Activated naive CD8-positive, alpha-beta T cell treated with anti-CD3 and anti-CD28 coated beads, Interleukin-2, amount 50 U/mL, for 24 hours (primary cell): ENCODE measurements at regions not wholly inside any gene's neighbourhood (a gene's known extent, or its start where the extent isn't known, plus 50 kb on each side); places are given as distances from the start of the nearest gene placed in this dataset.
"Not testable (repeated sequence)": the region's sequence is repeated elsewhere in the genome, so short reads cannot be mapped to it uniquely, and the experiment has no call there.

ENCODE experiments used
- ATAC-seq: fragments of 150-1000 bp; cut with Tn5 transposase; one replicate; pipeline ENCODE4 v1.10.0; 2021
- DNase-seq: peaks from one replicate; pipeline ENCODE4 v3.0.0; 2021
- H3K27ac Mint-ChIP-seq: one replicate; pipeline ENCODE4 v1.8.0; 2021; ENCODE audit warnings: mild to moderate bottlenecking, mixed read lengths
- H3K27me3 Mint-ChIP-seq: one replicate; pipeline ENCODE4 v1.8.0; 2021; ENCODE audit warnings: mixed read lengths
- H3K36me3 Mint-ChIP-seq: one replicate; pipeline ENCODE4 v1.8.0; 2021; ENCODE audit warnings: low read depth, mixed read lengths
- H3K4me1 Mint-ChIP-seq: one replicate; pipeline ENCODE4 v1.8.0; 2021; ENCODE audit warnings: mixed read lengths
- H3K4me3 Mint-ChIP-seq: one replicate; pipeline ENCODE4 v1.8.0; 2021; ENCODE audit warnings: mild to moderate bottlenecking, moderate library complexity, mixed read lengths
- H3K9me3 Mint-ChIP-seq: one replicate; pipeline ENCODE4 v1.8.0; 2021; ENCODE audit warnings: mixed read lengths

DNA sequence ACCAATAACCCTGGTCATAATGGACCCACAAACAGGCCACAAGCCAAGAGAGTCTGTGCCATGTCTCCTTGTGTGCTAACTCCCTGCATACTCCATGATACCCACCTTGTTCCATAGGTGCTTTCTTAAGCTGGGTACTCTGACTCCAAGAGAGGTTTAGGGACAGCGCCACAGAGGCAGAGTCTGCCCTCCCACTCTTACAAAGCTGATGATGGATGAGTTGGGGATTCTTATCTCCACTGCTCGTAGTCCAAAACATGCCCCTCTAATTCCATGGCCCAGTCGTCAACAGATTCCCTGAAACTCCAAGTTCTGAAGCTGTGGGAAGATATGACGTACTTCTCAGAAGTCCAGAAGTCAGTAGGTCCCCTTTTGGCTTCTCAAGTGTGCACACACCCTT is 184.4 kb upstream of the CCL2 start:
- Mint-ChIP-seq H3K27ac (no peak overlapping the region), H3K36me3 (no peaks in the 10 kb centered on the region), H3K4me3 (no peak overlapping the region), H3K9me3 (no peaks in the 10 kb centered on the region), H3K27me3 (peaks cover 2% of the 10 kb centered on the region), H3K4me1 (no peaks in the 10 kb centered on the region)
- ATAC-seq = no peak
- no peak for DNase-seq

DNA sequence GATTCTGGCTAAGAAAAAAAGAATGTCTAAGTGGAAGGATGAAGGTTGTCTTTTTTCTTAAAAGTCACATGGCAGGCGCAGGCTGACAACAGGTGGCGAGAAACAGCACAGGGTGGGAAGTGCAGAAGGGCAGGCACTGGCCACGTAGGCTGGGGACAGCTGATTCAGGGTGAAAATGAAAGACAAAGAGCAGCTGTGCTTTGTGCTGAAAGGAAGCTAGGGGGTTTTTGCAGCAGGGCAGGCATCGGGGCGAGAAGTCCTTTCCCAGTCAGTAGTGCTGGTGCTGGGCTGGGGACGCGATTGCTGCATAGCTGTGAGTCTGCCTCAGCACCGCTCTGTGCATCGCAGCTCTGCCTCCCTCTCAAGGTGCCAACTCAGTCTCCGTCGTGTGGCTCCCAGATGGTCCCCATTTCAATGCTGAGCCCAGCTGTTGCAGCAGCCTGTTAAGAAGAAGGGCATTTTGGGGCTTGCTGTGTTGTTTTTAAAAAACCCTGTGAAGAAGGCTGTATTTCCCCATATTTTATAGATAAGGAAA is 183.1 kb upstream of the CCL2 start:
- ATAC-seq (no peak), DNase-seq (no peak)
- no peaks in the 10 kb centered on the region for H3K4me1 Mint-ChIP-seq
- no peaks in the 10 kb centered on the region for H3K36me3 Mint-ChIP-seq
- peaks cover 4% of the 10 kb centered on the region for H3K27me3 Mint-ChIP-seq
- H3K4me3 Mint-ChIP-seq = no peak overlapping the region
- no peaks in the 10 kb centered on the region for H3K9me3 Mint-ChIP-seq
- no peak overlapping the region for H3K27ac Mint-ChIP-seq

DNA sequence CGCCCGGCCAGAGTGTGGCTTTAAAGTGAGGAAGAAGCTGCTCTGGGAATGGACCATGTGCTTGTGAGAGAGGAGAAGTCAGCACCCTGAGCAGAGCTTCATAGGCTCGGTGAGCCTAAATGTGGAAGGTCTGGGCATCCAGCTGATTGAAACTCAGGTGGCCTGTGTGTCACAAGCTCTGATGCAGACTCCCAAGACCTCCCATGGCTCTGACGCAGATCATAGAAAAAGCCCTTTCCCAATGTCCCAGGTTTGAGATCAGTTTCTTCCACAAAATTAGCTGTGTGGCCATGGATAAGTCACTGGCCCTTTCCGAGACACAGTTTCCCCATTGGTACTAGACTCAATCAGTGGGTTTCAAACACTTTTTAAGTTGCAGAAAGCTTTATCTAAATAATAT is 180.0 kb upstream of the CCL2 start:
- Mint-ChIP-seq H3K36me3 (no peaks in the 10 kb centered on the region), H3K27ac (no peak overlapping the region), H3K9me3 (no peaks in the 10 kb centered on the region), H3K4me3 (no peak overlapping the region), H3K27me3 (peaks cover 9% of the 10 kb centered on the region), H3K4me1 (no peaks in the 10 kb centered on the region)
- no peak for DNase-seq
- no peak for ATAC-seq

DNA sequence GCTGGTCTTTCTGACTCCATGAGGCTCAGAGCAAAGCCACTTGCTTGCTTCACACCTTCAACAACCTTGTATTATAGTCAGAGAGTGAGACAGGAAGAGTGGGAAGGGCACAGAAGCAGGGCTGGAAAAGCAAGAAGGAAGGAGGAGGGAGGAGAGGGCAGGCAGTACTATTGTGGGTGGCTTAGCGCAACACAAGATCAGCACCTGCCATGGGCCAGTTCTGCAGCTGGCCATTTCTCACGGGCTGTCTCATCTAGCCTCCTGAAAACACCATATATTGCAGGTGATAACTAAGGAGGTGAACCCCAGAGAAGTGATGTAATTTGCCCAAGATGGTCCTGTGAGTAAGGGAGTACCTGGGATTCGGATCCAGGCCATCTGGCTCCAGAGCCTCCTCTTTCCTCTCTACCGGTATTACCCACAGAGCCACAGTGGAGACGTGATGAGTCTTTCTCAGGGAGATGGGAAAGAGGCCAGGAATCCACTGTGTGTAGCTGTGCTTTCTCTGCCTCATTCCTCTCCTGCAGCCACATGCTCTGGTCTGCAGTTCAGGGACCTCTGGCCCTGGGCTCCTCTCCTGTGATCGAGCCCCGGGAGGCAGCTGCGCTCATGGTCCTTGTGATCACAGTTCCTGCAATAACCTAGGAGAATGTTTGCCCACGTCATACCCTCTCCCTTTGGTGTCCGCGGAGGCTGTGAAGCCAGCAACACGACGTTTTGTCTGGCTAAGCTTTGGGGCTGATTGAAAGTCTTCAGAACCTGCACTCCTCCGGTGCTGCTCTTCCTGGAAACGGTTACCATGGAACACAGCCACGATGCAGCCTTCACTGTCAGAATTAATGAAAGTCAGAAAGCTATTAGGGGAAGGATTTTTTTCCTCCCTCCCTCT is 178.1 kb upstream of the CCL2 start:
- Mint-ChIP-seq H3K27me3 (peaks cover 7% of the 10 kb centered on the region), H3K4me1 (no peaks in the 10 kb centered on the region), H3K4me3 (no peak overlapping the region), H3K27ac (no peak overlapping the region), H3K36me3 (no peaks in the 10 kb centered on the region), H3K9me3 (no peaks in the 10 kb centered on the region)
- no peak for DNase-seq
- ATAC-seq = no peak

DNA sequence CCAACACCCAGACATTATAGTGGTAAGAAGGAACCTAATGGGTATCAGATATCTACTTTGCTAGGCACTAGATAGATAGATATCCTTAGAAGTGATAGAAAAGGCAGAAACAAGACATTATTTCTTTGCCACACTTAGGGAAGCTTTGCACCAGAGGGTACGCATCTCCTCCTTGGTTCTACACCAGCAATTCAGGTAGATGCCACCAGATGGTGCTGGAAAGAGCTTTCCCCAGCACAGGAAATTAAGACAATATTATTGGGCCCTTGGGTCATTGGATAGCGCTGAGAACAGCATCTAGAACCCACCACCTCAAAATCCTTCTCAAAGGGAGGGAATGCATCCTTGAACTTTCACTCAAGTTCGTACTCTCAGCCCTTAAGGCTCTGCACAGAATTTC is 173.8 kb upstream of the CCL2 start:
- H3K9me3 Mint-ChIP-seq = no peaks in the 10 kb centered on the region
- peaks cover 5% of the 10 kb centered on the region for H3K27me3 Mint-ChIP-seq
- H3K36me3 Mint-ChIP-seq = no peaks in the 10 kb centered on the region
- no peak overlapping the region for H3K4me3 Mint-ChIP-seq
- ATAC-seq (no peak), DNase-seq (no peak)
- H3K27ac Mint-ChIP-seq = no peak overlapping the region
- no peaks in the 10 kb centered on the region for H3K4me1 Mint-ChIP-seq

DNA sequence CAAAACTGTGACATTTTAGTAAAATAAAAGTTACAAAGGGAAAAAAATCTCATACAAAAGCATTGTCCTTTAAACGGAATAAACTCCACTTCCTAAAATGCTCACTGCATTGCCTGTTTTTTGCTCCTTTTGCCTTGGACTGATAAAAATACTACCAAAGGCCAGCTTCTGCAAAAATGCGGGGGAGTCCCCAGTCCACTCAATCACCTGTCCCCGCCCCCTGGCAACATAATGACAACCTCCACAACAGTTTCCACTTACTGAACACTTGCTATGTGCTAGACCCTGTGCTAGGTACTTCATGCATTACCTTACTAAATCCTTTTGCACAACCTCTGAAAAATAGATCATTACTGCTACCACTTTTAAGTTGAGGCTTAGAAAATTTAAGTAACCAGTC is 172.7 kb upstream of the CCL2 start:
- Mint-ChIP-seq H3K27me3 (peaks cover 5% of the 10 kb centered on the region), H3K36me3 (no peaks in the 10 kb centered on the region), H3K4me1 (no peaks in the 10 kb centered on the region), H3K27ac (no peak overlapping the region), H3K9me3 (no peaks in the 10 kb centered on the region), H3K4me3 (no peak overlapping the region)
- no peak for DNase-seq
- no peak for ATAC-seq

DNA sequence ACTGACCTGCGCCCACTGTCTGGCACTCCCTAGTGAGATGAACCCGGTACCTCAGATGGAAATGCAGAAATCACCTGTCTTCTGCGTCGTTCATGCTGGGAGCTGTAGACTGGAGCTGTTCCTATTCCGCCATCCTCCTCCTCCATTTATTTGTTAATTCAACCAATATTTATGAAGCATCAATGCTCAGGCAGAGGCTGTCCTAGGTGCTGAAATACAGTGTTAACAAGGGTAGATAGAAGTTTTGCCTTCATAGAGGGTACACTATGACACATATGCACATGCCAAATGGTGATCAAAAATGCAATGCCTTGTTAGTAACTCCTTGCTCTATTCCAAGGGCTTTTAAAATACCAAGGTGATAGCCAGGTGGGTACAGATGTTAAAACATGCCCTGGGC is 166.0 kb upstream of the CCL2 start:
- not testable (repeated sequence) for DNase-seq, H3K4me1 Mint-ChIP-seq, ATAC-seq, H3K27ac Mint-ChIP-seq, H3K9me3 Mint-ChIP-seq, H3K36me3 Mint-ChIP-seq, H3K4me3 Mint-ChIP-seq, H3K27me3 Mint-ChIP-seq

DNA sequence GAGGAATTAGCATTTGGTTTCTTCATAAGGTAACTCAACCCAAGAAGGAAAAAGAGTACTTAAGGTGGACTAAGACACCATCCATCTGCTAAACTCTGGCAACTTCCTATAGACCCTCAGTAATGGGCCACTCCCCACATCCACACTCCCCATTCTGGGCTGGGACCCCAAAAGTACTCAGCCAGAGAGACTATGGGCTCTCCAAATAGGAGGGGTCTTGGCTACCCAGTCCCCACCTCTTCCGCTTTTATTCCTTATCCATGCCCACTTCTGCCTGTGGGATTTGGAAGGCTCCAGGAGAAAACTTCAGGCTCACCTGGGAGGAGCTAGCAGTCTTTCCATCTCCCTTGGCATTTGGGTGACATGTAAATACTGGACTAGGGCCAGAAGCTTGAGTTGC is 164.5 kb upstream of the CCL2 start:
- Mint-ChIP-seq H3K27me3 (peaks cover 9% of the 10 kb centered on the region), H3K36me3 (no peaks in the 10 kb centered on the region), H3K4me1 (no peaks in the 10 kb centered on the region), H3K4me3 (no peak overlapping the region), H3K27ac (no peak overlapping the region), H3K9me3 (no peaks in the 10 kb centered on the region)
- ATAC-seq (no peak), DNase-seq (no peak)

DNA sequence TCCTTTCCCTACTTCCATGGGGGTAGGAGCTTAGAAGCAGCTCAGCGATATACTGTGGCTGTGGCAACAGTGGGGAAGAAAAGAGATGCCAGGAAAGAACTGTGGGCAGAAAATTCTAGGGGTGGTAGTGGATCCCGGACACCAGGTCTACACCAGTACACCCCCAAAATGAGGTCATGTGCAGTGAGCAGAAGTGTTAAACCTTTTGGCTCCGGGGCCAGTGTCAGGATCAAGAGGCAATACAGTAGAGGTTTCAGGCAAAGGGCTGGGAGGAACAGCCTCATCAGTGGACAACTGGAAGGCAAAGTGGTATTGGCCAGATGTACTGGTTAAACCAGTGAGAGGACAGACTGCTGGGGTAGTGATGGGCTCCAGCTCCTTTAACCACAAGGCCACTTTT is 163.1 kb upstream of the CCL2 start:
- ATAC-seq (no peak), DNase-seq (no peak)
- Mint-ChIP-seq H3K27ac (no peak overlapping the region), H3K27me3 (peaks cover 9% of the 10 kb centered on the region), H3K9me3 (no peaks in the 10 kb centered on the region), H3K4me1 (no peaks in the 10 kb centered on the region), H3K4me3 (no peak overlapping the region), H3K36me3 (no peaks in the 10 kb centered on the region)

DNA sequence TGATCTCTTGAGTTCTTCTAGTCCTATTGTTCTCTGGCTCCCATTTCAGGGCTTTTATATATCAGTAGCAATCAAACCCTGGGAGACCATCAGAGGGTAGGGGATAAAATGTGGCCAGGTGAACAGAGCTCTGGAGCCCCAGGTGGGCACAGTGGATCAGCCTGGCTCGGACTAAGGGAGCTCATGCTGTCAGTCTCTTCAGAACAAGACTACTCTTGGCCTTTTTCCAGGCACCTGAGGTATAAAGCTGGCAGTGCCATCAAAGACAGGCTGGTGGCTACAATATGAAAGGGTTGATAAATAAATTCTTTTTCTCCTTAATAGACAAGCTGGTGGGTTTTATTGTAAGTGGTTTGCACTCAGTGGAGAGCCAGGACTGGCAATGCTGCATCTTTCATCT is 160.0 kb upstream of the CCL2 start:
- Mint-ChIP-seq H3K27ac (no peak overlapping the region), H3K36me3 (no peaks in the 10 kb centered on the region)

DNA sequence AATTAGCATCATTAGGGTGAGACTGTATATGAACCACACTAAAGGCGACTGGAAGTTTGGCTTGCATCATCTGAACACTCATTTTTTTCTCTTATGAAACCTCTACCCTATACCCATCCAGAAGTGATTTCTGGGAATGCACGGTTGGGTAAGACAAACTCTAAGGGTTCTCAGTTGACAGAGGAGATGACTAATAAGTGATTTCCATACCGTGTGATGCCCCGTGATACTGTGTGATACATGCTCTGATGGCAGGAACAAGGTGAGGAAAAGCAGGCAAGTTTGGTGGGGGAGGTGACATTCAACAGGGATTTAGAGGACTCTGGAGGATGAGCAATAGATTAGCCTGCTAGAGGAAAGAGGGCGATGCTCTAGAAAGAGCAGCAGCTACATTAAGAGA is 156.4 kb upstream of the CCL2 start:
- no peak for DNase-seq
- no peak for ATAC-seq
- Mint-ChIP-seq H3K4me1 (no peaks in the 10 kb centered on the region), H3K4me3 (no peak overlapping the region), H3K9me3 (no peaks in the 10 kb centered on the region), H3K27ac (no peak overlapping the region), H3K36me3 (no peaks in the 10 kb centered on the region), H3K27me3 (peaks cover 15% of the 10 kb centered on the region)

More for the DNA sequence above, 160.0 kb upstream of the CCL2 start:
- DNase-seq (no peak), ATAC-seq (no peak)
- H3K27me3 Mint-ChIP-seq = peaks cover 17% of the 10 kb centered on the region
- H3K9me3 Mint-ChIP-seq = no peaks in the 10 kb centered on the region
- no peak overlapping the region for H3K4me3 Mint-ChIP-seq
- no peaks in the 10 kb centered on the region for H3K4me1 Mint-ChIP-seq

DNA sequence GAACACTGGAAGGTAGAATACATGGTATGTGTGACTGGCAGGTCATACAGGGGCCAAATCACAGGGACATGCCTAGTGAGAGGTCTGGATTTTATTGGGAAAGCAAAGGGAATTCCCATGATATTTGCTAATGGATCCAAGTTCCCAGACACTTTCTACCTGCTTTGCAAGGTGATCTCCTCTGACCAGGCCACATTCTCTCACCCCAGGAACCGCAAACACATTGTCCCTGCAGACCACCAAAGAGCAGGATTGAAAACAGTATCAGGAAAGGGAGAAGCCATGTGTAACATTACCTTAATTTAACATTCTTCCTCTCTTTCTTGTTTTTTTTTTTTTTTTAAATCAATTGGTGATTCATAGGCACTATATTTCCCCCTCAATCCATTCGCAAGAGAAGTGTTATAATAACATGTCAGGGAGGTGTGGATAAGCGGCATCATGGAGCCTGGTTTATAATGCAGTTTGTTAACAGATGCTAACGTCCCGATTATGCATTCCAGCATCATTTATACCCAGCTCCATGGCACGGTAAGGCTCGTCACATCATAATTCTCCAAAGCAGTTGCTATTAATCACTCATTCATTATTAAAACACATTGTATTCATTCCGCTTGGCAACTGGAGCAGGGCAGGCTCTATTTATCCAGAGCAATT is 155.1 kb upstream of the CCL2 start:
- Mint-ChIP-seq H3K27me3 (peaks cover 10% of the 10 kb centered on the region), H3K9me3 (no peaks in the 10 kb centered on the region), H3K27ac (no peak overlapping the region), H3K36me3 (no peaks in the 10 kb centered on the region), H3K4me3 (no peak overlapping the region), H3K4me1 (no peaks in the 10 kb centered on the region)
- DNase-seq (no peak), ATAC-seq (no peak)

DNA sequence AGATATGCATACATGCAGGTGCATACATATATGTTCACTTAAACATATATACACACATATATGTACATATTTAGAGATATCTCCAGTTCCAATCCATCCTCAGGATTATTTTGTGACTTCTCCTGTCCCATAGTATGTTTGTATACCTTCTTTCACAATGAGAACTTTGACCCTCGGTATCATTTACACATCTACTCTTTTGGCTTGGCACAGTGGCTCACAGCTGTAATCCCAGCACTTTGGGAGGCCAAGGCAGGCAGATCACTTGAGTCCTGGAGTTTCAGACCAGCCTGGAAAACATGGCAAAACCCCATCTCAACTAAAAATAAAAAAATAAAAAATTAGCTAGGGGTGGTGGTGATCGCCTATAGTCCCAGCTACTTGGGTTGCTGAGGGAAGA is 148.1 kb upstream of the CCL2 start:
- no peaks in the 10 kb centered on the region for H3K9me3 Mint-ChIP-seq
- H3K4me3 Mint-ChIP-seq = no peak overlapping the region
- H3K27ac Mint-ChIP-seq = no peak overlapping the region
- no peaks in the 10 kb centered on the region for H3K4me1 Mint-ChIP-seq
- no peak for ATAC-seq
- H3K36me3 Mint-ChIP-seq = no peaks in the 10 kb centered on the region
- H3K27me3 Mint-ChIP-seq = peaks cover 7% of the 10 kb centered on the region
- DNase-seq = no peak

DNA sequence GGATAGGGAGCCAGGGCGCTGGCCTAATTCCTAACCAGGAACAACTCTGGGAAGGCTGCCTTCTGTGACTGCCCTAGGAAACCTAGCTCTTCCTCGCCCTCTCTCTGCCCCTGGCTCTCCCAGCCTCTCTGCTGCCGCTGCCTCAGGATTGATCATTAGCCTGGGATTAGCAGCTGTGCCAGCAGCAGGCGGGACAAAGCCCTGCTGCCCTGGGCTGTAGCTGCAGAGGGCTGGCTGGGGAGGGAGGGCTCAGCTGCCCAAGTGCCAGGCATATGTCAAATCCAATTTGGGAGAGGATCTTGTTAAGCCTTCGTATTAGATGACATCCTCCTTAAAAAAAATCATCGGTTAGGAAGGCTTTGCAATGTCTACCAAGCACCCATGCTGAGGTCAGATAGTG is 144.8 kb upstream of the CCL2 start:
- ATAC-seq (no peak), DNase-seq (no peak)
- Mint-ChIP-seq H3K27ac (no peak overlapping the region), H3K9me3 (no peaks in the 10 kb centered on the region), H3K4me3 (no peak overlapping the region), H3K4me1 (no peaks in the 10 kb centered on the region), H3K36me3 (no peaks in the 10 kb centered on the region), H3K27me3 (peaks cover 12% of the 10 kb centered on the region)

DNA sequence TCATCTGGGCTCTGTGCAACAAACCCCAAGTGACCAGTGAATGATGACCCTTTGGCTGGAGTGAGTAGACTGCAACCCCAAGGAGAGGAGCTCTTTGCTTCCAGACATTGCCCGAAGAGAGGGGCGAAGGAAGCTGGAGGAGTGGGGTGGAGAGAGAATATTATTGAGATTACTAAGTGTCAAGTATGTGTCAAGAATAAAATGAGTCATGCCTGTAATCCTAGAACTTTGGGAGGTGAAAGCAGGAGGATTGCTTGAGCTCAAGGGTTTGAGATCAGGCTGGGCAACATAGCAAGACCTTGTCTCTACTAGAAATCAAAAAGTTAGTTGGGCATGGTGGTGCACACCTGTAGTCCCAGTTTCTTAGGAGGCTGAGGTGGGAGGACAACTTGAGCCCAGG is 142.0 kb upstream of the CCL2 start:
- no peak overlapping the region for H3K27ac Mint-ChIP-seq
- H3K9me3 Mint-ChIP-seq = no peaks in the 10 kb centered on the region
- H3K4me1 Mint-ChIP-seq = no peaks in the 10 kb centered on the region
- H3K36me3 Mint-ChIP-seq = no peaks in the 10 kb centered on the region
- DNase-seq (no peak), ATAC-seq (no peak)
- H3K4me3 Mint-ChIP-seq = no peak overlapping the region
- H3K27me3 Mint-ChIP-seq = peaks cover 9% of the 10 kb centered on the region
